Liver (tissue), 8 donors: ENCODE measurements at regions not wholly inside any gene's neighbourhood (a gene's known extent, or its start where the extent isn't known, plus 50 kb on each side); places are given as distances from the start of the nearest gene placed in this dataset.

Source experiments
- DNase-seq: peaks from one replicate; pipeline ENCODE4 v3.0.0-alpha.2; 2017; ENCODE audit warnings: low spot score
- H3K27ac ChIP-seq, 2 donors: one replicate each; pipeline ENCODE4 v1.7.0; 2013; ENCODE audit warnings: inconsistent platforms in 2 of 2, low read length in 2 of 2, control low read depth in 1 of 2, low read depth in 1 of 2, mild to moderate bottlenecking in 1 of 2
- H3K27me3 ChIP-seq, 4 donors: one replicate each; pipeline versions ENCODE4 v1.6.1 to v1.7.0; 2013; ENCODE audit warnings: low read length in 3 of 4, inconsistent platforms in 1 of 4, mild to moderate bottlenecking in 1 of 4, moderate library complexity in 1 of 4; ENCODE audit not compliant: control insufficient read depth in 4 of 4, insufficient read depth in 4 of 4
- H3K36me3 ChIP-seq, 4 donors: one replicate each; pipeline versions ENCODE4 v1.6.1 to v1.7.0; 2013; ENCODE audit warnings: low read length in 3 of 4, mild to moderate bottlenecking in 3 of 4, low read depth in 1 of 4, moderate library complexity in 1 of 4; ENCODE audit not compliant: control insufficient read depth in 4 of 4, insufficient read depth in 3 of 4
- H3K4me1 ChIP-seq, 4 donors: one replicate each; pipeline versions ENCODE4 v1.6.1 to v1.7.0; 2013; ENCODE audit warnings: low read length in 3 of 4, mild to moderate bottlenecking in 3 of 4, moderate library complexity in 1 of 4; ENCODE audit not compliant: control insufficient read depth in 4 of 4, insufficient read depth in 4 of 4
- H3K4me3 ChIP-seq, 3 donors: one replicate each; pipeline versions ENCODE4 v1.6.1 to v1.7.0; 2013; ENCODE audit warnings: low read length in 3 of 3, control low read depth in 1 of 3, low read depth in 1 of 3, mild to moderate bottlenecking in 1 of 3
- H3K9ac ChIP-seq, 2 donors: one replicate each; pipeline ENCODE4 v1.7.0; 2013; ENCODE audit warnings: low read length in 2 of 2, mild to moderate bottlenecking in 2 of 2, moderate library complexity in 2 of 2, control low read depth in 1 of 2, low read depth in 1 of 2
- H3K9me3 ChIP-seq, 4 donors: one replicate each; pipeline versions ENCODE4 v1.6.1 to v1.7.0; 2013; ENCODE audit warnings: low read length in 3 of 4; ENCODE audit not compliant: control insufficient read depth in 4 of 4
- ATF3 ChIP-seq: IDR thresholded peaks from 2 replicates; pipeline ENCODE4 v1.6.1; 2016; ENCODE audit warnings: antibody characterized with exemption
- CTCF ChIP-seq: fragments of 150-350 bp; IDR thresholded peaks from 2 replicates; pipeline ENCODE4 v1.5.1; 2017; ENCODE audit warnings: improper control_type of control experiment, low read depth, low read length; ENCODE audit not compliant: missing input control
- EGR1 ChIP-seq, 2 donors: IDR thresholded peaks; 2 replicates each; pipeline ENCODE4 v1.6.1; 2016 to 2018; ENCODE audit warnings: antibody characterized with exemption in 2 of 2, low read depth in 2 of 2
- FOXA2 ChIP-seq: IDR thresholded peaks from 2 replicates; pipeline ENCODE4 v1.6.1; 2016; ENCODE audit warnings: antibody characterized with exemption
- HNF4A ChIP-seq, 2 donors: conservative IDR thresholded peaks; 2 replicates each; pipeline ENCODE4 v1.6.1; 2016; ENCODE audit warnings: antibody characterized with exemption in 2 of 2, mild to moderate bottlenecking in 2 of 2
- JUND ChIP-seq, 2 donors: IDR thresholded peaks; 2 replicates each; pipeline ENCODE4 v1.6.1; 2016; ENCODE audit warnings: antibody characterized with exemption in 2 of 2
- MAX ChIP-seq: IDR thresholded peaks from 2 replicates; pipeline ENCODE4 v1.6.1; 2016; ENCODE audit warnings: antibody characterized with exemption
- NR2F2 ChIP-seq: IDR thresholded peaks from 2 replicates; pipeline ENCODE4 v1.6.1; 2016; ENCODE audit warnings: antibody characterized with exemption
- RAD21 ChIP-seq, 2 donors: IDR thresholded peaks; 2 replicates each; pipeline ENCODE4 v1.6.1; 2016; ENCODE audit warnings: antibody characterized with exemption in 2 of 2, mild to moderate bottlenecking in 2 of 2
- REST ChIP-seq: IDR thresholded peaks from 2 replicates; pipeline ENCODE4 v1.6.1; 2016; ENCODE audit warnings: antibody characterized with exemption, mild to moderate bottlenecking
- RXRA ChIP-seq, 2 donors: IDR thresholded peaks; 2 replicates each; pipeline ENCODE4 v1.6.1; 2017 to 2018; ENCODE audit warnings: antibody characterized with exemption in 2 of 2, mild to moderate bottlenecking in 1 of 2
- SP1 ChIP-seq: IDR thresholded peaks from 2 replicates; pipeline ENCODE4 v1.6.1; 2018; ENCODE audit warnings: antibody characterized with exemption, mild to moderate bottlenecking
- TAF1 ChIP-seq: conservative IDR thresholded peaks from 2 replicates; pipeline ENCODE4 v1.6.1; 2016; ENCODE audit warnings: antibody characterized with exemption, mild to moderate bottlenecking
- YY1 ChIP-seq: IDR thresholded peaks from 2 replicates; pipeline ENCODE4 v1.6.1; 2016; ENCODE audit warnings: antibody characterized with exemption, mild to moderate bottlenecking
- ZBTB33 ChIP-seq: IDR thresholded peaks from 2 replicates; pipeline ENCODE4 v1.6.1; 2016; ENCODE audit warnings: antibody characterized with exemption
- WGBS: extraction: QIAGEN DNeasy Blood & Tissue Kit; methylation state at CpG from one replicate; pipeline ENCODE4 v1.1.7; 2013; 5-methylcytosine and 5-hydroxymethylcytosine counted together
- donor health status: healthy.
- donor health status: healthy.
- donor health status: healthy.
- donor health status: healthy.
- donor health status: healthy.

GRCh38 chr16:80440667-80441066, 100.1 kb upstream of the DYNLRB2 start:
- Histone ChIP-seq H3K9ac (no peak overlapping the region), H3K36me3 (no peaks in the 10 kb centered on the region), H3K27ac (no peak overlapping the region), H3K4me1 (no peaks in the 10 kb centered on the region), H3K4me3 (peak overlapping the region in 1 of 3 donors; percentile 35), H3K27me3 (no peaks in the 10 kb centered on the region), H3K9me3 (no peaks in the 10 kb centered on the region)
- 40% methylated on average over 2 of the region's 2 CpGs for WGBS
- TF ChIP-seq ATF3: no peak
- DNase-seq: no peak

- H3K27me3 ChIP-seq: no peaks in the 10 kb centered on the region
- no peak for TF ChIP-seq MAX
- H3K9me3 ChIP-seq: no peaks in the 10 kb centered on the region
- H3K4me1 ChIP-seq: peaks cover 0 to 3% (median 0%) of the 10 kb centered on the region in 4 donors
- 94% methylated on average over 2 of the region's 2 CpGs for WGBS
- H3K4me3 ChIP-seq: no peak overlapping the region
- no peak overlapping the region for H3K27ac ChIP-seq
- H3K36me3 ChIP-seq: no peaks in the 10 kb centered on the region
- no peak overlapping the region for H3K9ac ChIP-seq
- DNase-seq: no peak
Observed at GRCh38 chr16:80437707-80438106, 103.1 kb upstream of the DYNLRB2 start.

- H3K27ac ChIP-seq: no peak overlapping the region
- no peak overlapping the region for H3K9ac ChIP-seq
- no peaks in the 10 kb centered on the region for H3K36me3 ChIP-seq
- no peaks in the 10 kb centered on the region for H3K9me3 ChIP-seq
- TF ChIP-seq FOXA2 (no peak), RAD21 (IDR thresholded peaks at IDR 0.05) (no peak), CTCF (no peak), RXRA (IDR thresholded peaks at IDR 0.05) (no peak), JUND (IDR thresholded peaks at IDR 0.05) (no peak), EGR1 (IDR thresholded peaks at IDR 0.05; ENCODE audit: low read depth in 2 of 2) (no peak), ATF3 (no peak), TAF1 (no peak), YY1 (no peak), HNF4A (conservative IDR thresholded peaks at IDR 0.05) (no peak), REST (no peak), MAX (no peak), NR2F2 (no peak), ZBTB33 (no peak), SP1 (no peak)
- DNase-seq: no peak
- no peaks in the 10 kb centered on the region for H3K27me3 ChIP-seq
- H3K4me1 ChIP-seq: peaks cover 0 to 3% (median 0%) of the 10 kb centered on the region in 4 donors
- no peak overlapping the region for H3K4me3 ChIP-seq
Observed at GRCh38 chr16:80436510-80436909, 104.3 kb upstream of the DYNLRB2 start.
